Mesothelial cell of epicardium (in vitro differentiated cells): ENCODE measurements at regions not wholly inside any gene's neighbourhood (a gene's known extent, or its start where the extent isn't known, plus 50 kb on each side); places are given as distances from the start of the nearest gene placed in this dataset.

Experiments
- DNase-seq, 2 experiments: peaks; one replicate each; pipeline ENCODE4 v3.0.0; 2021; ENCODE audit warnings: low spot score in 2 of 2; ENCODE audit not compliant: unreplicated experiment in 2 of 2
- H3K27ac Mint-ChIP-seq: 2 replicates; pipeline ENCODE4 v1.8.0; 2021; ENCODE audit warnings: mixed read lengths
- H3K27me3 Mint-ChIP-seq: 2 replicates; pipeline ENCODE4 v1.8.0; 2021; ENCODE audit warnings: low read depth, mixed read lengths
- H3K36me3 Mint-ChIP-seq: 2 replicates; pipeline ENCODE4 v1.8.0; 2021; ENCODE audit warnings: mixed read lengths
- H3K4me1 Mint-ChIP-seq: 2 replicates; pipeline ENCODE4 v1.8.0; 2021; ENCODE audit warnings: mixed read lengths
- H3K4me3 Mint-ChIP-seq: 2 replicates; pipeline ENCODE4 v1.8.0; 2021; ENCODE audit warnings: mild to moderate bottlenecking, moderate library complexity, mixed read lengths
- H3K9me3 Mint-ChIP-seq: 2 replicates; pipeline ENCODE4 v1.8.0; 2021; ENCODE audit warnings: mixed read lengths
- CTCF ChIP-seq: fragments of 200-600 bp; sonication (generic); IDR thresholded peaks from one replicate; pipeline ENCODE4 v1.5.0; 2021; ENCODE audit warnings: antibody characterized with exemption; ENCODE audit not compliant: unreplicated experiment

DNA sequence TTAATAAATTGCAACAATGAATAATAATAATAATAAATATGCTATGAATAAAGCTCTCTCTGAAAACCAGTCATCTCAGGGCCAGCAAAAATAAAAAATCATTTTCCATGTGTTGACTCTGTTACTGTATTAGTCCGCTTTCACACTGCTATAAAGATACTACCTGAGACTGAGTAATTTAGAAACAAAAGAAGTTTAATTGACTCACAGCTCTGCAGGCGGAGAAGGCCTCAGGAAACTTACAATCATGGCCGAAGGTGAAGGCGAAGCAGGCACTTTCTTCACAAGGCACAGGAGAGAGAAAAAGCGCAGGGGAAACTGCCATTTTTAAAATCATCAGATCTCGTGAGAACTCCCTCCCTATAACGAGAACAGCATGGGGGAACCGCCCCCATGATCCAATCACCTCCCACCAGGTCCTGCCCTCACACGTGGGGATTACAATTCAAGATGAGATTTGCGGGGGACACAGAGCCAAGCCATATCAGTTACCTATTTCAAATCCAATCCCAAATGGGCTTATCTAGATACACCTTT lies 224.1 kb downstream of the IGSF11 start:
- Mint-ChIP-seq H3K27me3 (no peaks in the 10 kb centered on the region), H3K4me1 (peaks cover 3% of the 10 kb centered on the region), H3K27ac (no peak overlapping the region), H3K9me3 (peaks cover 3% of the 10 kb centered on the region), H3K4me3 (no peak overlapping the region), H3K36me3 (no peaks in the 10 kb centered on the region)
- TF ChIP-seq CTCF = no peak
- no peak for DNase-seq

DNA sequence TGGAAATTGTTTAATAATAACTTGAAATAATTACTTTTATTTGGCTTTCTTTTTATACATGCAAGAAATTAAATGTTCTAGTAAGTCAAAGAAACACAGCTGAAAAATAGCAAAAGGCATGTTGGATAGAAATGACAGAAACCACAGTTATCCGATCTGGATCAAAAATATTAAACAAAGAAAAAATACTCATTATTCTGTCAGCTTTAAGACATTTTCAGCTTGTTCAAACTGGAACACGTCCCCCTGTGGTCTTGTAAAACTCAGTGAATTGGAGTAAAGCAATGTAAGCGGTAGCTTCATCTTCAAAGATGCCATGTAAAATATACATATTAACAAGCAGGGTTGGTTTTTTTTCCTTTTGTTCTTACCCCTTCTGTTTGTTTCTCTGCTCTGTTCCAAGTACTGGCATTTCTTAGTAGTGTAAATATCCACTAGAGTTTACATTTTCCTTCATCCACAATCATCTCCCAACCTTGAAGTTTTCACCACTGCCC lies 223.4 kb downstream of the IGSF11 start:
- no peak for TF ChIP-seq CTCF
- no peak overlapping the region for H3K27ac Mint-ChIP-seq
- no peaks in the 10 kb centered on the region for H3K36me3 Mint-ChIP-seq
- peaks cover 3% of the 10 kb centered on the region for H3K9me3 Mint-ChIP-seq
- DNase-seq = no peak
- peaks cover 3% of the 10 kb centered on the region for H3K4me1 Mint-ChIP-seq
- no peaks in the 10 kb centered on the region for H3K27me3 Mint-ChIP-seq
- H3K4me3 Mint-ChIP-seq = no peak overlapping the region

- Mint-ChIP-seq H3K27me3 (no peaks in the 10 kb centered on the region), H3K4me1 (peaks cover 7% of the 10 kb centered on the region), H3K27ac (no peak overlapping the region), H3K36me3 (no peaks in the 10 kb centered on the region), H3K9me3 (no peaks in the 10 kb centered on the region), H3K4me3 (no peak overlapping the region)
- no peak for TF ChIP-seq CTCF
- DNase-seq = no peak
These were observed 221.2 kb downstream of the IGSF11 start for GRCh38 chr3:118813472-118813871.

- Mint-ChIP-seq H3K4me1 (peaks cover 5% of the 10 kb centered on the region), H3K4me3 (no peak overlapping the region), H3K36me3 (no peaks in the 10 kb centered on the region), H3K9me3 (no peaks in the 10 kb centered on the region), H3K27ac (no peak overlapping the region), H3K27me3 (peaks cover 5% of the 10 kb centered on the region)
- peak; percentile 86 for TF ChIP-seq CTCF
- peak in 1 of 2 experiments; percentile 51 for DNase-seq
These were observed 216.9 kb downstream of the IGSF11 start for GRCh38 chr3:118817748-118818165.

DNA sequence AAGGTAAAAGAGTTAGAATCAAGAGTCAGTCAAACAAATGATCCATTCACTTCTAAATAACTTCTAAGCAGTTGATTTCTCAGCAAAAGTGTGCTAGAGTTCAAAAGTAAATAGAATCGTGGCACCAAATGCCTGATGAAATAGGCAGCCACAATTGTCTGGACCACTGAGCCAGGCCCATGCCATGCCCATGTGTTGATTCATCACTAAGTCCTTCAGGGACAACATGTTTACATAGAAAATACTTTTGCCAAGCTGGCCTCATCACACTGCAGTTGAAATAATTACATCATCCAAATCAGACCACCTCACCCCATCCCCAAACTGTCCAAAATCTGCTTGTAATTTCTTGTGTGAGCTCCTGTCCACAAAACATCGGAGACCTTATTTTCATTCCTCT lies 216.3 kb downstream of the IGSF11 start:
- Mint-ChIP-seq H3K36me3 (no peaks in the 10 kb centered on the region), H3K27ac (no peak overlapping the region), H3K9me3 (no peaks in the 10 kb centered on the region), H3K4me1 (peaks cover 5% of the 10 kb centered on the region), H3K27me3 (peaks cover 5% of the 10 kb centered on the region), H3K4me3 (no peak overlapping the region)
- no peak for TF ChIP-seq CTCF
- DNase-seq = no peak

- H3K4me3 Mint-ChIP-seq = no peak overlapping the region
- no peaks in the 10 kb centered on the region for H3K9me3 Mint-ChIP-seq
- H3K4me1 Mint-ChIP-seq = no peaks in the 10 kb centered on the region
- DNase-seq = no peak
- H3K27me3 Mint-ChIP-seq = peaks cover 20% of the 10 kb centered on the region
- TF ChIP-seq CTCF = no peak
- H3K36me3 Mint-ChIP-seq = no peaks in the 10 kb centered on the region
- H3K27ac Mint-ChIP-seq = no peak overlapping the region
These were observed 211.0 kb downstream of the IGSF11 start for GRCh38 chr3:118823626-118824025.
